Mesendoderm (in vitro differentiated cells): ENCODE measurements at regions not wholly inside any gene's neighbourhood (a gene's known extent, or its start where the extent isn't known, plus 50 kb on each side); places are given as distances from the start of the nearest gene placed in this dataset.

ENCODE experiments used
- DNase-seq: peaks from one replicate; pipeline ENCODE4 v3.0.0; 2013
- H2AK5ac ChIP-seq: 2 replicates; pipeline ENCODE4 v1.6.1; 2013; ENCODE audit warnings: low read length, inconsistent platforms
- H2BK120ac ChIP-seq: 2 replicates; pipeline ENCODE4 v1.6.1; 2013; ENCODE audit warnings: low read depth, mild to moderate bottlenecking, low read length, moderate library complexity, mixed read lengths
- H2BK15ac ChIP-seq: replicated peaks from 2 replicates; pipeline ENCODE4 v1.6.1; 2013; ENCODE audit warnings: low read depth, mild to moderate bottlenecking, moderate library complexity
- H2BK5ac ChIP-seq: 2 replicates; pipeline ENCODE4 v1.6.1; 2013; ENCODE audit warnings: low read length, inconsistent platforms
- H3K18ac ChIP-seq: 2 replicates; pipeline ENCODE4 v1.6.1; 2013; ENCODE audit warnings: mild to moderate bottlenecking, low read length, mixed read lengths
- H3K23ac ChIP-seq: one replicate; pipeline ENCODE4 v1.6.1; 2013; ENCODE audit warnings: low read length
- H3K27ac ChIP-seq: 2 replicates; pipeline ENCODE4 v1.5.1; 2013; ENCODE audit warnings: low read depth, mild to moderate bottlenecking, inconsistent platforms, low read length, moderate library complexity
- H3K27me3 ChIP-seq: 2 replicates; pipeline ENCODE4 v1.6.1; 2013; ENCODE audit warnings: low read length, control low read depth, mild to moderate bottlenecking, inconsistent platforms; ENCODE audit not compliant: insufficient read depth, poor library complexity
- H3K36me3 ChIP-seq: 2 replicates; pipeline ENCODE4 v1.6.1; 2013; ENCODE audit warnings: low read length, inconsistent platforms; ENCODE audit not compliant: control insufficient read depth, insufficient read depth
- H3K4ac ChIP-seq: one replicate; pipeline ENCODE4 v1.6.1; 2013; ENCODE audit warnings: low read depth, mild to moderate bottlenecking, low read length, moderate library complexity
- H3K4me1 ChIP-seq: 2 replicates; pipeline ENCODE4 v1.6.1; 2013; ENCODE audit warnings: low read depth, low read length, inconsistent platforms; ENCODE audit not compliant: control insufficient read depth
- H3K4me2 ChIP-seq: 2 replicates; pipeline ENCODE4 v1.6.1; 2013; ENCODE audit warnings: low read length
- H3K4me3 ChIP-seq: 2 replicates; pipeline ENCODE4 v1.5.1; 2013; ENCODE audit warnings: mild to moderate bottlenecking, low read length
- H3K56ac ChIP-seq: one replicate; pipeline ENCODE4 v1.6.1; 2013; ENCODE audit warnings: low read length
- H3K79me1 ChIP-seq: 2 replicates; pipeline ENCODE4 v1.6.1; 2013; ENCODE audit warnings: low read length, inconsistent platforms
- H3K79me2 ChIP-seq: 2 replicates; pipeline ENCODE4 v1.6.1; 2013; ENCODE audit warnings: mild to moderate bottlenecking, low read length; ENCODE audit not compliant: control insufficient read depth, insufficient read depth
- H3K9ac ChIP-seq: 2 replicates; pipeline ENCODE4 v1.6.1; 2013; ENCODE audit warnings: low read length, inconsistent platforms
- H4K5ac ChIP-seq: one replicate; pipeline ENCODE4 v1.6.1; 2013; ENCODE audit warnings: low read length
- H4K8ac ChIP-seq: one replicate; pipeline ENCODE4 v1.6.1; 2013; ENCODE audit warnings: low read depth, mild to moderate bottlenecking, control low read depth, low read length, moderate library complexity
- WGBS: extraction: QIAGEN DNeasy Blood & Tissue Kit; methylation state at CpG from one replicate; pipeline ENCODE4 v1.1.7; 2013; ENCODE audit warnings: low lambda C conversion rate, missing lambda C conversion rate; ENCODE audit not compliant: insufficient coverage; ENCODE audit errors: extremely low coverage; 5-methylcytosine and 5-hydroxymethylcytosine counted together

DNA sequence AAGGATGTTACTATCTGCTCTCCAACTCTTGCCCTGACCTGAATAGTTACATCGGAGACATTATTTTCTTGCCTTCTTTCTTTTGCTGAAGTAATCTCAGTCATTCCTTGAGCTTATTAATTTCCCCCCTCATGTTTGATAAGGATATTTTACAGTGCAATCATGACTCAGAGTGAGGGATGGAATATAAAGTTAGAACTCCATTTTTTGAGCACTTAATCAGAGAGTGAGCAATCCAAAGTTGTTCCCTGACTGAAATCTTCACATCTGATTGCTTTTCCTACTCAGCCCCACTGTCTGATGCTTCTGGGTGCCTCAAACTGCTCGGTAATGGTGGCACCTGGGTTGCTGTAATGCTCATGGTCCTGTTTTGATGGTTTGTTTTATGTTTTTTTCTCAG lies 142.7 kb upstream of the SEL1L start:
- H2BK5ac ChIP-seq = no peak overlapping the region
- WGBS = no CpG with 5 or more reads among the region's 2 CpGs
- no peak overlapping the region for H4K8ac ChIP-seq
- no peak overlapping the region for H2AK5ac ChIP-seq
- no peaks in the 10 kb centered on the region for H3K79me2 ChIP-seq
- no peak overlapping the region for H4K5ac ChIP-seq
- no peak overlapping the region for H3K4ac ChIP-seq
- no peak overlapping the region for H2BK120ac ChIP-seq
- H3K4me3 ChIP-seq = no peak overlapping the region
- H3K23ac ChIP-seq = no peak overlapping the region
- H3K79me1 ChIP-seq = no peaks in the 10 kb centered on the region
- H3K4me1 ChIP-seq = peaks cover 9% of the 10 kb centered on the region
- H3K36me3 ChIP-seq = no peaks in the 10 kb centered on the region
- no peaks in the 10 kb centered on the region for H3K27me3 ChIP-seq
- H3K9ac ChIP-seq = no peak overlapping the region
- H3K18ac ChIP-seq = no peak overlapping the region
- no peak overlapping the region for H2BK15ac ChIP-seq
- DNase-seq = no peak
- no peak overlapping the region for H3K4me2 ChIP-seq
- no peak overlapping the region for H3K56ac ChIP-seq
- no peak overlapping the region for H3K27ac ChIP-seq

DNA sequence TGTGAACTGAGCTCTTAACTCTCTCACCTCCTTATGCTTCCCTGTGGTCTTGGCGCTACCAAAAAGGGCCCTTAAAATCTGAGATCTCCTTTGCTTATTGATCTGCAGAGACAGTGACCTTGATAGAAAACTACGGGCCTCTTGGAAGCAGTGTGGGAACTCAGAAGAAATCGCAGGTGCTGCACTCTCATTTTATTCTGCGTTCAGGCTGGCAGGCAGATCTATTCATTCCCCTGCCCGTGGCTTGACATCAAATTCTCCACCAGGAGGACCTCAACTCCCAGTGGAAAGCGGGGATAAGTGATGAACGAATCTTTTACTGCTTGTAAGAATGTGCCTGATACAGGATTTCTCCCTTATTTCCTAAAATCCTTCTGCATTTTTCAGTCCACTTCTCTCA lies 143.2 kb upstream of the SEL1L start:
- H2AK5ac ChIP-seq = no peak overlapping the region
- no peaks in the 10 kb centered on the region for H3K36me3 ChIP-seq
- no peak overlapping the region for H3K18ac ChIP-seq
- H2BK120ac ChIP-seq = no peak overlapping the region
- no peak for DNase-seq
- H3K4ac ChIP-seq = no peak overlapping the region
- no peak overlapping the region for H2BK5ac ChIP-seq
- WGBS = no CpG with 5 or more reads among the region's 7 CpGs
- H3K23ac ChIP-seq = no peak overlapping the region
- H3K4me2 ChIP-seq = no peak overlapping the region
- H3K56ac ChIP-seq = no peak overlapping the region
- H3K27ac ChIP-seq = no peak overlapping the region
- H3K4me3 ChIP-seq = no peak overlapping the region
- H3K4me1 ChIP-seq = peaks cover 12% of the 10 kb centered on the region
- no peaks in the 10 kb centered on the region for H3K27me3 ChIP-seq
- no peak overlapping the region for H2BK15ac ChIP-seq
- H3K79me2 ChIP-seq = no peaks in the 10 kb centered on the region
- no peaks in the 10 kb centered on the region for H3K79me1 ChIP-seq
- H4K5ac ChIP-seq = no peak overlapping the region
- no peak overlapping the region for H3K9ac ChIP-seq
- no peak overlapping the region for H4K8ac ChIP-seq

DNA sequence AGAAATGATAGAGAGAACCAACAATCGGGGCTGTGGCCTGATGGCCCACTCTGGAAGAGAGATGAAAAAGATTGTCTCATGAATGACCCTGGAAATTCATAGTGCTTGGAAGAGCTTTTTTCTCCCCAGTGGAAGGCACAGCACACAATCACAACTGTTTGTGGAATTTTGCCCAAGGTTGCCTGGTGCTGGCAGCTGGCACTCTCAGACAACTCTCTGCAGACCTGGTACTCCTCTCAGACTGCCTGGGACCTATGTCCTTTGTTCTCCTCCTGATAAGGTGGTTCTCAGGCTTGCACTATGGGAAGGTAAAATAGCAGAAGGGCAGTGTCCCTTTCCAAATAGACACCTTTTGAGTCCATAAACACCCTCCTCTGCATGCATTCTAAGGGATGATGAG lies 144.1 kb upstream of the SEL1L start:
- peaks cover 12% of the 10 kb centered on the region for H3K4me1 ChIP-seq
- H3K4ac ChIP-seq = no peak overlapping the region
- no peak overlapping the region for H3K23ac ChIP-seq
- H3K27ac ChIP-seq = no peak overlapping the region
- H3K36me3 ChIP-seq = no peaks in the 10 kb centered on the region
- no peak overlapping the region for H2BK120ac ChIP-seq
- H3K4me2 ChIP-seq = no peak overlapping the region
- H3K27me3 ChIP-seq = no peaks in the 10 kb centered on the region
- H2BK15ac ChIP-seq = no peak overlapping the region
- H3K18ac ChIP-seq = no peak overlapping the region
- H3K9ac ChIP-seq = no peak overlapping the region
- no peak overlapping the region for H4K5ac ChIP-seq
- no CpG with 5 or more reads among the region's 1 CpG for WGBS
- no peak overlapping the region for H4K8ac ChIP-seq
- no peaks in the 10 kb centered on the region for H3K79me1 ChIP-seq
- no peaks in the 10 kb centered on the region for H3K79me2 ChIP-seq
- H3K4me3 ChIP-seq = no peak overlapping the region
- H2AK5ac ChIP-seq = no peak overlapping the region
- H3K56ac ChIP-seq = no peak overlapping the region
- DNase-seq = no peak
- no peak overlapping the region for H2BK5ac ChIP-seq

DNA sequence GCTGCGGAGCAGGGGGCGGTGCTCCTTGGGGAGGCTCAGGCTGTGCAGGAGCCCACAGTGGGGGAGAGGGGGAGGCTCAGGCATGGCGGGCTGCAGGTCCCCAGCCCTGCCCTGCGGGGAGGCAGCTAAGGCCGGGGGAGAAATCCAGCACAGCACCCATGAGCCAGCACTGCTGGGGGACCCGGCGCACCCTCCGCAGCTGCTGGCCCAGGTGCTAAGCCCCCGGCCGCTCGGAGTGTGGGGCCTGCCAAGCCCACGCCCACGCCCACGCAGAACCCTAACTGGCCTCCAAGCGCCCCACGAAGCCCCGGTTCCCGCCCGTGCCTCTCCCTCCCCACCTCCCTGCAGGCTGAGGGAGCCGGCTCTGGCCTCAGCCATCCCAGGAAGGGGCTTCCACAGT lies 145.6 kb upstream of the SEL1L start:
- no peak overlapping the region for H4K5ac ChIP-seq
- H2BK15ac ChIP-seq = no peak overlapping the region
- H3K23ac ChIP-seq = no peak overlapping the region
- no peak overlapping the region for H3K27ac ChIP-seq
- DNase-seq = no peak
- H2AK5ac ChIP-seq = no peak overlapping the region
- H3K18ac ChIP-seq = no peak overlapping the region
- H2BK5ac ChIP-seq = no peak overlapping the region
- no CpG with 5 or more reads among the region's 20 CpGs for WGBS
- H3K4me1 ChIP-seq = peaks cover 12% of the 10 kb centered on the region
- H3K79me2 ChIP-seq = no peaks in the 10 kb centered on the region
- H3K4me3 ChIP-seq = no peak overlapping the region
- H3K9ac ChIP-seq = no peak overlapping the region
- no peak overlapping the region for H3K56ac ChIP-seq
- no peaks in the 10 kb centered on the region for H3K79me1 ChIP-seq
- H2BK120ac ChIP-seq = no peak overlapping the region
- H3K36me3 ChIP-seq = no peaks in the 10 kb centered on the region
- no peak overlapping the region for H4K8ac ChIP-seq
- H3K4ac ChIP-seq = no peak overlapping the region
- H3K4me2 ChIP-seq = no peak overlapping the region
- no peaks in the 10 kb centered on the region for H3K27me3 ChIP-seq

DNA sequence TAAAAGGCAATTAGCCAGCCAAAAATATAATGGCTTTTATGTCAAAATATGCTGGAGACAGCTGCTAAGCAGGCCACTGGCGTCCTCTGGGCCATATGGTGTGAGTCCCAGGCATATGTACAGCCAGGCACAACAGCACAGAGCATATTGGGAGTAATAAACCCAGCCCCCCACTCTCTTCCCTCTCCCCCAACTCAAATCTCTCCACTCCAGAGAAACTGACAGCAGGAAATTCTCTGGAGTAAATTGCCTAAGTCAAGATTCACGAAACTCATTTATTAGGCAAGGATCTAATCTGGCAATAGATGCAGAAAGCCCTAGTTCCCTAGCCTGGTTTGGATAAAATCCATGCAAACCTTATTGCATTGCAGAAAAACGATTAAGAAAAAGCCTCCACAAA lies 147.9 kb upstream of the SEL1L start:
- peak overlapping the region; percentile 25 for H2BK15ac ChIP-seq
- no peaks in the 10 kb centered on the region for H3K79me2 ChIP-seq
- H3K4me3 ChIP-seq = no peak overlapping the region
- H3K27me3 ChIP-seq = no peaks in the 10 kb centered on the region
- H3K23ac ChIP-seq = no peak overlapping the region
- H3K56ac ChIP-seq = peak overlapping the region; percentile 31
- H3K4me2 ChIP-seq = no peak overlapping the region
- H3K27ac ChIP-seq = peak overlapping the region; percentile 27
- no peaks in the 10 kb centered on the region for H3K36me3 ChIP-seq
- H3K9ac ChIP-seq = no peak overlapping the region
- peak overlapping the region; percentile 45 for H3K4ac ChIP-seq
- no peak overlapping the region for H2AK5ac ChIP-seq
- H3K4me1 ChIP-seq = peaks cover 12% of the 10 kb centered on the region
- no CpG with 5 or more reads among the region's 3 CpGs for WGBS
- H4K5ac ChIP-seq = no peak overlapping the region
- DNase-seq = no peak
- H2BK5ac ChIP-seq = peak overlapping the region; percentile 65
- no peak overlapping the region for H2BK120ac ChIP-seq
- H3K79me1 ChIP-seq = no peaks in the 10 kb centered on the region
- H3K18ac ChIP-seq = peak overlapping the region; percentile 62
- H4K8ac ChIP-seq = no peak overlapping the region

DNA sequence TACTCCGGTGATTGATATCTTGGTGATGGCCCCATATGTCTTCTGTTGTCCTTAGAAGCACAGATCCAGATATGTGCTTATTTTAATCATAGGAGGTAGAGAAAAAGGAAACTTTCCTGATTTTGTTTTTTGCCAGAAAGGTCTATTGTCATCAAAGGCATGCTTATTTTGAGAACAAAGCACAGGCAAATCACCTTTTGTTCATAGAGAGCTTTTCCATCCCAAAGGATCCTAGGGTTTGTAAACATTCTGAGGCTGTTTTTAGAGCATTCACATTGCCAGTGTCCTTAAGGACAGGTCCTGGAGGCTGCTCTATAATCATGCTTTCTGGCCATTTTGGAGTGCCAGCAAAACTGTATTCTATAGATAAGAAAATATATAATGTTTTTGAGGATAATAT lies 148.5 kb upstream of the SEL1L start:
- H3K4me1 ChIP-seq = peaks cover 14% of the 10 kb centered on the region
- whole genome bisulfite sequencing = no CpG with 5 or more reads among the region's 1 CpG
- no peak overlapping the region for H3K56ac ChIP-seq
- DNase-seq = no peak
- H3K79me1 ChIP-seq = no peaks in the 10 kb centered on the region
- H2AK5ac ChIP-seq = no peak overlapping the region
- H3K27ac ChIP-seq = no peak overlapping the region
- no peak overlapping the region for H3K9ac ChIP-seq
- no peak overlapping the region for H3K4me2 ChIP-seq
- H4K8ac ChIP-seq = no peak overlapping the region
- H3K4me3 ChIP-seq = no peak overlapping the region
- H3K27me3 ChIP-seq = no peaks in the 10 kb centered on the region
- H3K4ac ChIP-seq = no peak overlapping the region
- no peak overlapping the region for H2BK120ac ChIP-seq
- H3K23ac ChIP-seq = no peak overlapping the region
- no peak overlapping the region for H3K18ac ChIP-seq
- H2BK5ac ChIP-seq = no peak overlapping the region
- H3K36me3 ChIP-seq = no peaks in the 10 kb centered on the region
- no peak overlapping the region for H2BK15ac ChIP-seq
- H4K5ac ChIP-seq = no peak overlapping the region
- no peaks in the 10 kb centered on the region for H3K79me2 ChIP-seq
